GM12878 (cell line): ENCODE measurements at regions not wholly inside any gene's neighbourhood (a gene's known extent, or its start where the extent isn't known, plus 50 kb on each side); places are given as distances from the start of the nearest gene placed in this dataset.

Experiments used
- ATAC-seq: fragments of 200-7000 bp; cut with Tn5 transposase; 3 replicates; pipeline ENCODE4 v1.9.1; 2020; ENCODE audit warnings: mild to moderate bottlenecking, moderate library complexity
- BruUV-seq: library from RNA; stranded (reverse); fragments of 400-500 nt; replicated peaks from 2 replicates; lab custom pipeline; 2021; lab: Mats Ljungman, UMichigan
- CTCF ChIA-PET: fragments of 300-600 bp; sonication (Branson Sonifier 250); formaldehyde crosslinking; extraction: SDS; loops from one replicate; lab custom pipeline; 2021; ENCODE audit warnings: inconsistent platforms; lab: Yijun Ruan, JAX
- POLR2A ChIA-PET: fragments of 350-600 bp; formaldehyde crosslinking; extraction: SDS; loops from one replicate; lab custom pipeline; 2021; ENCODE audit warnings: inconsistent platforms; lab: Charles Lee
- RAD21 ChIA-PET: fragments of 300-600 bp; sonication (Branson Sonifier 250); formaldehyde crosslinking; loops from one replicate; lab custom pipeline; 2023; ENCODE audit warnings: antibody characterized with exemption; ENCODE audit not compliant: unreplicated experiment; lab: Charles Lee
- SMC1A ChIA-PET: fragments of 300-600 bp; sonication (Branson Sonifier 250); formaldehyde crosslinking; loops from one replicate; lab custom pipeline; 2023; ENCODE audit not compliant: unreplicated experiment, uncharacterized antibody; lab: Charles Lee
- DNase-seq: peaks from one replicate; pipeline ENCODE4 v3.0.0-alpha.2; 2011; ENCODE audit warnings: low read depth, low spot score
- FAIRE-seq: peaks from 3 replicates; lab custom pipeline; 2011; peaks lifted over from hg19 to GRCh38; lab: Jason Lieb, UNC
- H2AFZ ChIP-seq: 2 replicates; pipeline ENCODE4 v1.6.0; 2011; ENCODE audit warnings: low read depth, low read length, control low read depth; ENCODE audit not compliant: control insufficient read depth
- H3K27ac ChIP-seq: 2 replicates; pipeline ENCODE4 v1.5.1; 2011; ENCODE audit warnings: control low read depth; ENCODE audit not compliant: control insufficient read depth, insufficient read depth
- H3K27me3 ChIP-seq, 2 experiments: replicated peaks in 1 of 2; 2 replicates each; pipeline versions ENCODE4 v1.6.0 to v1.6.1; 2011; ENCODE audit warnings: low read length in 1 of 2; ENCODE audit not compliant: control insufficient read depth in 2 of 2, insufficient read depth in 2 of 2
- H3K36me3 ChIP-seq, 2 experiments: 2 replicates each; pipeline ENCODE4 v1.5.1; 2011; ENCODE audit warnings: low read length in 1 of 2; ENCODE audit not compliant: control insufficient read depth in 2 of 2, insufficient read depth in 2 of 2
- H3K4me1 ChIP-seq: 2 replicates; pipeline ENCODE4 v1.6.1; 2011; ENCODE audit warnings: mild to moderate bottlenecking, low read length, moderate library complexity, mixed read lengths; ENCODE audit not compliant: control insufficient read depth, insufficient read depth
- H3K4me2 ChIP-seq: 2 replicates; pipeline ENCODE4 v1.6.0; 2011; ENCODE audit warnings: control low read depth; ENCODE audit not compliant: control insufficient read depth, insufficient read depth
- H3K4me3 ChIP-seq: fragments of 200-600 bp; sonication (generic); 2 replicates; pipeline ENCODE4 v1.5.1; 2016
- H3K79me2 ChIP-seq: 2 replicates; pipeline ENCODE4 v1.6.0; 2011; ENCODE audit warnings: low read length; ENCODE audit not compliant: control insufficient read depth, insufficient read depth
- H3K9ac ChIP-seq: 2 replicates; pipeline ENCODE4 v1.8.0; 2011; ENCODE audit warnings: low read length, control low read depth, mixed read lengths; ENCODE audit not compliant: control insufficient read depth, insufficient read depth
- H3K9me3 ChIP-seq: replicated peaks from 3 replicates; pipeline ENCODE4 v1.5.1; 2011; ENCODE audit warnings: mild to moderate bottlenecking, low read length; ENCODE audit not compliant: control insufficient read depth, insufficient read depth
- H4K20me1 ChIP-seq: 2 replicates; pipeline ENCODE4 v1.6.0; 2011; ENCODE audit not compliant: control insufficient read depth, insufficient read depth
- ASH2L ChIP-seq: fragments of 300-600, 200-600 bp; sonication (generic); IDR thresholded peaks from 2 replicates; pipeline ENCODE4 v1.6.1; 2017; ENCODE audit warnings: low read depth, mild to moderate bottlenecking, borderline replicate concordance
- E2F8 ChIP-seq: fragments of 450-650 bp; IDR thresholded peaks from 2 replicates; pipeline ENCODE4 v1.6.1; 2018; ENCODE audit warnings: mild to moderate bottlenecking, low read depth, moderate library complexity; ENCODE audit not compliant: partially characterized antibody
- FOXK2 ChIP-seq: fragments of 450-650 bp; IDR thresholded peaks from 2 replicates; pipeline ENCODE4 v1.6.1; 2017; ENCODE audit warnings: mild to moderate bottlenecking, moderate library complexity
- WGBS: methylation state at CpG from one replicate; pipeline ENCODE4 v1.1.6; 2016; ENCODE audit warnings: low lambda C conversion rate; ENCODE audit not compliant: insufficient replicate concordance, insufficient coverage; ENCODE audit errors: missing lambda C conversion rate; 5-methylcytosine and 5-hydroxymethylcytosine counted together
- in situ Hi-C: fragments of 300-500 bp; cut with MboI; formaldehyde crosslinking; loops from 9 replicates; pipeline ENCODE4 v1.14.3; 2018; ENCODE audit warnings: mixed read lengths
- intact Hi-C: fragments of 100-400 bp; cut with micrococcal nuclease; formaldehyde crosslinking; loops from one replicate; pipeline ENCODE4 v1.14.2; 2022; ENCODE audit not compliant: unreplicated experiment

- ChIA-PET CTCF (interaction anchor here (1.1 to 2.2 kb wide), 3 partner anchors 47 to 600 kb away, joined by 4 to 18 read pairs (median 5); no protein-coding TSS in a partner anchor), POLR2A (no interaction called here), RAD21 (interaction anchor here (2.0 kb wide), 1 partner anchor 46 kb away, joined by 8 read pairs; no protein-coding TSS in a partner anchor), SMC1A (interaction anchor here (1.1 to 1.7 kb wide), 3 partner anchors 8 to 601 kb away, joined by 5 to 9 read pairs (median 5); no protein-coding TSS in a partner anchor)
- BruUV-seq: no TSS peak
- H3K79me2 ChIP-seq: no peaks in the 10 kb centered on the region
- H2AFZ ChIP-seq: no peak overlapping the region
- intact Hi-C loops: no loop called here
- ATAC-seq (no peak), DNase-seq (no peak), FAIRE-seq (no peak)
- no peaks in the 10 kb centered on the region; a peak in 1 of 4 replicates for H3K27me3 ChIP-seq
- H3K9me3 ChIP-seq: no peaks in the 10 kb centered on the region
- H3K4me2 ChIP-seq: no peak overlapping the region
- TF ChIP-seq ASH2L (no peak), E2F8 (no peak), FOXK2 (no peak)
- H3K4me3 ChIP-seq: no peak overlapping the region
- no peaks in the 10 kb centered on the region for H3K4me1 ChIP-seq
- H3K9ac ChIP-seq: no peak overlapping the region
- H3K27ac ChIP-seq: no peak overlapping the region
- in situ Hi-C loops: no loop called here
- WGBS: 50% methylated on average over 2 of the region's 2 CpGs
- H4K20me1 ChIP-seq: no peaks in the 10 kb centered on the region
- no peaks in the 10 kb centered on the region for H3K36me3 ChIP-seq
Observed at GRCh38 chr10:63766745-63767137, 245.5 kb downstream of the REEP3 start.
